HL-60/S4 treated with retinoic acid at 250 ng/mL for 4 days and 3 days (cell line): ENCODE measurements at regions not wholly inside any gene's neighbourhood (a gene's known extent, or its start where the extent isn't known, plus 50 kb on each side); places are given as distances from the start of the nearest gene placed in this dataset.

Experiments
- in situ Hi-C: fragments of 300-500 bp; cut with MboI; formaldehyde crosslinking; loops from 2 replicates; pipeline ENCODE4 v1.7.0; 2022; ENCODE audit warnings: low sequenced_read_pairs

- in situ Hi-C loops, result no loop called here
Observed at GRCh38 chr12:105832021-105832420, 306.7 kb downstream of the NUAK1 start.

DNA sequence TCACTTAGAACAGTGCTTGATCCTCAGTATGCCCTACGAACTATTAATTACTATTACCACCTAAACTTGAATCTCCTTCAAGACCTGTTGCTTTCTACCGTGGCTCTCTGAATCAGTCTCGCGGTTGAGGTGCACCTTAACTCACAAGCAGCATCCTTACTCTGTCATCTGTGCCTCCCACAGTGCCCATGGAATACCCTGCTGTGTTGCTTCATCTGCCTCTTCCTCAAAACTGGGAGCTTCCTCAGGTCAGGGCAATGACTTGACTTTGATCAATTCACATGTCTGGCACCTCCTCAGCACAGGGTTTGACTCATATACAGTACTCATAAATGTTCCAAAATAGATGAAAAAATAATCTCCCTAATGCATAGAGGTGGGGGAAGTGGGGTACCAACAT, 305.9 kb downstream of the NUAK1 start:
- in situ Hi-C loops, result no loop called here

- in situ Hi-C loops, result no loop called here
Observed at GRCh38 chr12:105834496-105834895, 304.3 kb downstream of the NUAK1 start.

DNA sequence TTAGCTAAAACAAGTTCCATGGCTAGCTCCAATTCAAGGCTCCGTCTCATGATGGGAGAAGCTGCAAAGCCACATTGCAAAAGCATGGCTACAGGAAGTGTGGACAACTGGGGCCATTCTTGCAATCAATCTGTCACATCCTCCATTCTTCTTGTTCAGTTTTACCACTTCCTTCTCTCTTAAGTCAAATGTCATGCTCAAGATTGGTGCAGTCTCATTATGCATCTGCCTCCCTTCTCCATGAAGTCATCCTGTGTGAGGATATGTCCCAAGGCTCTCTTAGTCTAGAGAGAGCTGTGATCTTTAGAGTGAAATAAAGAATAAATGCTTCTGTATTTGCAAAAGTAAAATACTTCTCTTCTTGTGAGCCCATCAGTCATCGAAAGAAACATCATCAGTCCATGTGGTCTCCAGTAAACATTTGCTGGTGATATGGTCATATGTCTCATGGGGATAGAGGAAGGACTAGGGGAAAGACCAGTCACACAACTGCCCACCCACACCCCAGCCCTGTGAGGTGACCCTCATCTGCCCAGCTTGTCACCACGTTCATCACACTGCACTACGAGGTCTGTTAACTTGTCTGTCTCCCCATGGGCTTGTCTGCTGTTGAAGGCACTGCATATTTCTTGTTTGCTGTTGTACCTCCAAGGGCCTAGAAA, 303.0 kb downstream of the NUAK1 start:
- in situ Hi-C loops, result no loop called here

DNA sequence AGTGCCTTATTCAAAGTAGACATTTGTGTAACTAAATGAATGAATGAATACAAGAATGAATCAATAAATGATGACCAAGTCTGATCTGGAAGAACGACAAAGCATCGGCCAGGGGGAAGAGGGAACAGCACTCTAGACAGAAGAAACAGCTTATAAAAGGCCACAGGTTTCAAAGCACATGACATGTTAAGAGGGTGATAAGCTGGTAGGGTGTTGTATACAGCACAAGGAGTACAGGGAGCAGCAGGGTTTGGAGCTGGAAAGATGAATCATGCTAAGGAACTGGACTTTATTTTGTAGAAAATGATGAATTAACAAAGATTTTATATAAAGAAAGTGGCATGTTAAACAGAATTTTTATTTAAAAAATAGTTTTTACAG, 302.5 kb downstream of the NUAK1 start:
- in situ Hi-C loops, result no loop called here

- in situ Hi-C loops, result no loop called here
Observed at GRCh38 chr12:105839629-105840127, 299.1 kb downstream of the NUAK1 start.

DNA sequence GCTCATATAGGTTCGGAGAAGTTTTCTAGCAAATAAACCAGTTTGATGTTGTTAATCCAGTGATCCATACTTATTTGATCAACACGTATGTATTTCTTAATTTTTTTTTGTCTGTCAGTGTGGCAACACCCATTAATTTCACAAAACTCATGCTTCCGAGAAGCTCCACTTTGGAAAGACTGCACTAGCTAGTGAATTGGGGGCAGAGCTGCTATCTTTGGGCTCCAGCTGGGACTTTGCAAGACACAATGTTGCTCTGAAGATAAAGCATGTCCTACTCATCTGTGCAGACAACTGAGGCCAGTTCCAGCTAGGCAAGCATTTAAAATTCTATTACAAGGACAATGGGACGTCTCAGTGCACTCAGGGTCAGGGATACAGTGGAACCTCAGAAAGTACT, 298.4 kb downstream of the NUAK1 start:
- in situ Hi-C loops, result no loop called here

DNA sequence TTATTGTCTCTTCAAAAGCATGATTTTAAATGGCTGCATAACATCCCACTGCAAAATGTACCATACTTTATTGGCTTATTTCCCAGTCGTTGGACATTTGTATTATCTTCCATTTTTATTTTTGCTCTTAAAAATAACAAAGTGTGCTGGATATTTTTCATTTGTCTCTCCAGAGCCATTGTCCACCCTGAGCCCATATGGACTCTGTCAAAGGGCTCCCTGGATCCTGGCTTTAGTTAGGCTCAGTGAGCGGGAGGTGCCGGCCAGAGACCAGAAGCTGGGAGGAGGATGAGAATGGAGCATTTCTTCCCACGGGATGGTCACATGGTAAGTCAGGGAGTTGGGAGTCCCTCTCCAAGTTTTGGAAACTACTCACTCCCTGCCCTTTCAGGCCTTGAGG, 296.9 kb downstream of the NUAK1 start:
- in situ Hi-C loops, result no loop called here

- in situ Hi-C loops, result no loop called here
Observed at GRCh38 chr12:105843561-105843960, 295.2 kb downstream of the NUAK1 start.

DNA sequence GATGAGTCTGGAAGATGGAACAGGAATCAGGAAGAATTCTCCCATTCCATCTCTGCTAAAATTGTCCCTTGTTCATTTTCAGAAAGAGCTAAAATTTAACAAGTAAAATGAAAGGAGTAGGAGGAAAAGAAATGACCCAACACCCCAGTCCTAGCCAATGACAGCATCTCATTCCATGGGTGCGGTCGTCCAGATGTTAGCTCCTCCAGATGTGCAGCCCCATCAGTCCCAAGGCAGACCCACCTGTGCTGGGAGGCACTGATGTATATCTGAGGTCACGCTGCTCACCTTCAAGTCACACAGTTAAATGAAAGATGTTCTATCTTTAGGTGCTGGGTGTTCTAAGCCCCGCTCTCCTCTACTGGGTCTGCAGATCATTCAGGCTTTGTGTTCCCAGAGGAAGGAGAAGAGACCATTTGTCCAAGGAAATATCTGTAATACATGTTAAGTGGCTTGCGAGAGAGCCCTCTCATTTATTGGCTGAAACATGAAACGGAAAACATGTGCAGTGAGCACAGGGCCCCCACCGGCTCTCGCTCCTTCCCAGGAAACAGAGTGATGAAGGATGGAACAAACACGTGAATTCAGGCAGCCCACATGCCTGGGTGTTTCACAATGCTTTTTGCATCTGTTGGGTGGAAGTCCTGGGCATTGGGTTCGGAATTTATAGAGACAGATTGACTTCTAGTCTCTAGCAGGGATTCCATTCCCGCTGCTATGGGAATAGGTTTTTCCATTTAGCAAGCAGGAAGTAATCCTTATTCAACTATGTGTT, 294.6 kb downstream of the NUAK1 start:
- in situ Hi-C loops, result no loop called here

GRCh38 chr12:105846331-105846730, 292.4 kb downstream of the NUAK1 start:
- in situ Hi-C loops, result no loop called here

DNA sequence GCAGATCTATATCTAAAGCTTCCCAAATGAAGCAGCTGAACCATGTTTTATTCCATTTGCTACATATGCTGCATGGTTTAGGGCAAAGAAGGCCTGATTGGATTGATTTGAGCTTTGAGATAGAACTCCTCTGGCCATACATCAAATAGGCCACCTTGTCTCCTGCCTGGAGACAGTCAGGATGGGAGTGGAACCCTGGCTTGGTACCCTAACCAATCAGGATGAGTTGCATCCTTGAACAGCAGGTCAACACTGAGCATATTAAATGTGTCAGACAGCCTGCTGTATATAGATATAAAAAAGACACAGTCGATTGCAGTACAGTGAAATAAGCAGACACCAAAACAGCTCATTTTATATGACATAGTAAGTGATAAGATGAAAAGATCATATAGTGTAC, 291.7 kb downstream of the NUAK1 start:
- in situ Hi-C loops, result no loop called here

- in situ Hi-C loops, result no loop called here
Observed at GRCh38 chr12:105848286-105848685, 290.5 kb downstream of the NUAK1 start.

DNA sequence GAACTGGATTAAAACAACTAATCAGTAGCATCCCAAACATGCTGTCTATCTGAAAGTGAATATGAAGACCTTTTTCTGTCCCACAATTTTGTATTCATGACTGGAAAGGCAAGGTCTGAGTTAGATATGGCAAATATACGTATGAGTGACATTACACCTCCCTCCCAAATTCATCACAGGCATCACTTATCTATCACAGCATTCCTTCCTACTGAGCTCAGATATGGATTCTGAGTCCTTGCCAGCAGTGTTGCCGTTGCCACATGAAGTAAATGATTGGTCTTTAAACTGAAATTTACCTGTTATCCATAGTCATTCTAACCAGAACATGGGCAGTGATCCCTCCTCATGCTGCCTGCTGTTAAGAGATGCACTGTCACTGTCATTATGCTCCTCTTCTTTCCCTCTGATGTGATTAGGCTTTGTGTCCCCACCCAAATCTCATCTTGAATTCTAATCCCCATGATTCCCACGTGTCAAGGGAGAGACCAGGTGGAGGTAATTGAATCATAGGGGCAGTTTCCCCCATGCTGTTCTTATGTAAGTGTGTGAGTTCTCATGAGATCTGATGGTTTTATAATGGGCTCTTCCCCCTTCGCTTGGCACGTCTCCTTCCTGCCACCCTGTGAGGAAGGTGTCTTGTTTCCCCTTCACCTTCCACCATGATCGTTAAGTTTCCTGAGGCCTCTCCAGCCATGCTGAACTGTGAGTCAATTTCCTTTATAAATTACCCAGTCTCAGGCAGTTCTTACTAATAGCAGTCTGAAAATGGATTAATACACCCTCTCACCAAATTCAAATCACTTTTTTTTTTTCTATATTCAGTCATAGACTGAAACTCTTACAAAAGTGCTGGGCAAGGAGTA, 288.4 kb downstream of the NUAK1 start:
- in situ Hi-C loops, result no loop called here

DNA sequence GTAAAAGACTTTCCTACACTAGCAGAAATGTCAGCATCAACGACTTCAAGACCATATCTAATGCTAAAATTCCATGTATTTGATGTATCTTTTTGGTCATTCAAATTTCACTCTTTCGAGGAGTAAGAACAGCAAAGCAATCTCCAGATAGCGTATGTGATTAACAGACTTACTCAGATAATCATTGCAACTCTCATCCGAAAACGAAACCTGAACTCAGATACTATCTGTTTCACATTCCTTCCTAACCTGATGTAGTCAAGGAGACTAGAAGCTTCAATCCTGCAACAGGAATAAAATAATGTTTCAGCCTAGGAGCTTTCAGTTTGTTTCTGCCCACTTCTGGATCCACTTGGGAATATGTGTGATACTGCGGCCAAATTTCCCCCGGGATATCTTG, 286.3 kb downstream of the NUAK1 start:
- in situ Hi-C loops, result no loop called here

GRCh38 chr12:105852951-105853350, 285.8 kb downstream of the NUAK1 start:
- in situ Hi-C loops, result no loop called here

GRCh38 chr12:105854071-105854470, 284.7 kb downstream of the NUAK1 start:
- in situ Hi-C loops, result no loop called here

GRCh38 chr12:105855361-105856047, 283.2 kb downstream of the NUAK1 start:
- in situ Hi-C loops, result no loop called here

- in situ Hi-C loops, result no loop called here
Observed at GRCh38 chr12:105856048-105856405, 282.7 kb downstream of the NUAK1 start.

DNA sequence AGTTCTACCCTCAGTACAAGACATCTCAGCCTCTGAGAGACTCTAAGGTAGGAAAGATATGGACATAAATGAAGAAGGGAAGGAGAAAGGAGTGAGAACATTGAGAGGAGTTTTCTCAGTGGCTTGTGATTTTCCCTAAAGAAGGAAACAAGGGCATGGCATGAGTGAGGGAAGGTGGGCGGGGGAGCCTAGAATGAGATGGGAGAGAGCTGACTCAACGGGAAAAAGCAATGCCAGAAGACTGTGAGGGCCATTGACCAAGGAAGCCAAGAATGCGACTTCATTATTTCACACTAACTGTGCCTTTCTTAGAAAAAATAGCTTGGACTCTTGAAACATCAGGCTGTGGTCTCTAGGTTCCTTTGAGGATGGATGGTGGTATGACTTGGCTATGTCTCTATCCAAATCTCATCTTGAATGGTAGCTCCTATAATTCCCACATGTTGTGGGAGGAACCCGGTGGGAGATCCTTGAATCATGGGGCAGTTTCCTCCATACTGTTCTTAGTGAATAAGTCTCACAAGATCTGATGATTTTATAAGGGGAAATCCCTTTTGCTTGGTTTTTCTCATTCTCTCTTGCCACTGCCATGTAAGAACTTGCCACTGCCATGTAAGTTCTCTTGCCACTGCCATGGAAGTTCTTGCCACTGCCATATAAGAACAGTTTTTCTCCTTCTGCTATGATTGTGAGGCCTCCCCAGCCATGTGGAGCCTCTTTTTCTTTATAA, 279.6 kb downstream of the NUAK1 start:
- in situ Hi-C loops, result no loop called here
